ENCODE measurements at regions not wholly inside any gene's neighbourhood (a gene's known extent, or its start where the extent isn't known, plus 50 kb on each side); places are given as distances from the start of the nearest gene placed in this dataset.

DNA sequence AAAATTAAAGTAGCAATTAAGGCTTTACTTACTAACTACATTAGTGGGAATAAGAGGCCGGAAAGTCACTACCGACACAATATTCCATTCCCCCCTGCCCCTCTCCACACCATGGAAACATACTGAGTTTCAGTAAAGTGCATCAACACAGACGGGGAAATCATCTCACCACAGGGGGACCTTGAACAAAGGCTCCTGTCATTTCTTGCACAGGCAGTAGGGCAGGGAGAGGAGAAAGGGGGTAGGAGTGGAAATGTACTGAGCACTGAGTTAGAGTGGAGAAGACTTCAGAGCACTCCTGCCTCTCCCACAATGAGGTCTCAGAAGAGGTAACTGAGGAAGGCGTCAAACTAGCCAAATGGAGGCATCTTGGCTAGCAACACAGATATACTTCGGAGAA is 1426.9 kb upstream of the EYS start:
- no peak overlapping the region for H3K4me3 ChIP-seq (ENCODE audit: low read depth, low read length)
- no peak overlapping the region for H3K27ac ChIP-seq (ENCODE audit: extremely low read depth, low read depth, low read length)
- no peaks in the 10 kb centered on the region for H3K9me3 ChIP-seq (ENCODE audit: control insufficient read depth, insufficient read depth, low read depth, low read length)
- POLR2A ChIA-PET: no interaction called here
- CTCF ChIA-PET: no interaction called here
- no peaks in the 10 kb centered on the region for H3K4me1 ChIP-seq (ENCODE audit: control insufficient read depth, insufficient read depth, low read length)
- TF ChIP-seq GLI4 (tag by site-specific recombination; IDR thresholded peaks at IDR 0.05) (no peak), ZNF138 (tag by site-specific recombination; IDR thresholded peaks at IDR 0.05; ENCODE audit: borderline replicate concordance) (no peak), ZNF16 (tag by site-specific recombination; IDR thresholded peaks at IDR 0.05; ENCODE audit: low read depth) (no peak), ZNF473 (tag by site-specific recombination; IDR thresholded peaks at IDR 0.05) (no peak), MZF1 (tag by site-specific recombination; IDR thresholded peaks at IDR 0.05; ENCODE audit: borderline replicate concordance) (no peak), ZNF211 (tag by site-specific recombination; IDR thresholded peaks at IDR 0.05; ENCODE audit: low read depth) (no peak), ZNF624 (tag by site-specific recombination; IDR thresholded peaks at IDR 0.05) (no peak), ZNF843 (tag by site-specific recombination; IDR thresholded peaks at IDR 0.05) (no peak), ZNF311 (tag by site-specific recombination; IDR thresholded peaks at IDR 0.05; ENCODE audit: borderline replicate concordance) (no peak), ZNF837 (tag by site-specific recombination; IDR thresholded peaks at IDR 0.05) (no peak), ZNF585B (tag by site-specific recombination; IDR thresholded peaks at IDR 0.05) (no peak), ZNF19 (tag by site-specific recombination; IDR thresholded peaks at IDR 0.05; ENCODE audit: low read depth) (no peak), ZNF239 (tag by site-specific recombination; IDR thresholded peaks at IDR 0.05) (no peak), ZNF558 (tag by site-specific recombination; IDR thresholded peaks at IDR 0.05) (no peak)
- TF ChIP-seq, protein P1, sequence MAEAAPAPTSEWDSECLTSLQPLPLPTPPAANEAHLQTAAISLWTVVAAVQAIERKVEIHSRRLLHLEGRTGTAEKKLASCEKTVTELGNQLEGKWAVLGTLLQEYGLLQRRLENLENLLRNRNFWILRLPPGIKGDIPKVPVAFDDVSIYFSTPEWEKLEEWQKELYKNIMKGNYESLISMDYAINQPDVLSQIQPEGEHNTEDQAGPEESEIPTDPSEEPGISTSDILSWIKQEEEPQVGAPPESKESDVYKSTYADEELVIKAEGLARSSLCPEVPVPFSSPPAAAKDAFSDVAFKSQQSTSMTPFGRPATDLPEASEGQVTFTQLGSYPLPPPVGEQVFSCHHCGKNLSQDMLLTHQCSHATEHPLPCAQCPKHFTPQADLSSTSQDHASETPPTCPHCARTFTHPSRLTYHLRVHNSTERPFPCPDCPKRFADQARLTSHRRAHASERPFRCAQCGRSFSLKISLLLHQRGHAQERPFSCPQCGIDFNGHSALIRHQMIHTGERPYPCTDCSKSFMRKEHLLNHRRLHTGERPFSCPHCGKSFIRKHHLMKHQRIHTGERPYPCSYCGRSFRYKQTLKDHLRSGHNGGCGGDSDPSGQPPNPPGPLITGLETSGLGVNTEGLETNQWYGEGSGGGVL (tag by site-specific recombination; IDR thresholded peaks at IDR 0.05): no peak
- TF ChIP-seq, protein P2, sequence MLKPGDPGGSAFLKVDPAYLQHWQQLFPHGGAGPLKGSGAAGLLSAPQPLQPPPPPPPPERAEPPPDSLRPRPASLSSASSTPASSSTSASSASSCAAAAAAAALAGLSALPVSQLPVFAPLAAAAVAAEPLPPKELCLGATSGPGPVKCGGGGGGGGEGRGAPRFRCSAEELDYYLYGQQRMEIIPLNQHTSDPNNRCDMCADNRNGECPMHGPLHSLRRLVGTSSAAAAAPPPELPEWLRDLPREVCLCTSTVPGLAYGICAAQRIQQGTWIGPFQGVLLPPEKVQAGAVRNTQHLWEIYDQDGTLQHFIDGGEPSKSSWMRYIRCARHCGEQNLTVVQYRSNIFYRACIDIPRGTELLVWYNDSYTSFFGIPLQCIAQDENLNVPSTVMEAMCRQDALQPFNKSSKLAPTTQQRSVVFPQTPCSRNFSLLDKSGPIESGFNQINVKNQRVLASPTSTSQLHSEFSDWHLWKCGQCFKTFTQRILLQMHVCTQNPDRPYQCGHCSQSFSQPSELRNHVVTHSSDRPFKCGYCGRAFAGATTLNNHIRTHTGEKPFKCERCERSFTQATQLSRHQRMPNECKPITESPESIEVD (tag by site-specific recombination; IDR thresholded peaks at IDR 0.05): no peak
- TF ChIP-seq, protein P3, sequence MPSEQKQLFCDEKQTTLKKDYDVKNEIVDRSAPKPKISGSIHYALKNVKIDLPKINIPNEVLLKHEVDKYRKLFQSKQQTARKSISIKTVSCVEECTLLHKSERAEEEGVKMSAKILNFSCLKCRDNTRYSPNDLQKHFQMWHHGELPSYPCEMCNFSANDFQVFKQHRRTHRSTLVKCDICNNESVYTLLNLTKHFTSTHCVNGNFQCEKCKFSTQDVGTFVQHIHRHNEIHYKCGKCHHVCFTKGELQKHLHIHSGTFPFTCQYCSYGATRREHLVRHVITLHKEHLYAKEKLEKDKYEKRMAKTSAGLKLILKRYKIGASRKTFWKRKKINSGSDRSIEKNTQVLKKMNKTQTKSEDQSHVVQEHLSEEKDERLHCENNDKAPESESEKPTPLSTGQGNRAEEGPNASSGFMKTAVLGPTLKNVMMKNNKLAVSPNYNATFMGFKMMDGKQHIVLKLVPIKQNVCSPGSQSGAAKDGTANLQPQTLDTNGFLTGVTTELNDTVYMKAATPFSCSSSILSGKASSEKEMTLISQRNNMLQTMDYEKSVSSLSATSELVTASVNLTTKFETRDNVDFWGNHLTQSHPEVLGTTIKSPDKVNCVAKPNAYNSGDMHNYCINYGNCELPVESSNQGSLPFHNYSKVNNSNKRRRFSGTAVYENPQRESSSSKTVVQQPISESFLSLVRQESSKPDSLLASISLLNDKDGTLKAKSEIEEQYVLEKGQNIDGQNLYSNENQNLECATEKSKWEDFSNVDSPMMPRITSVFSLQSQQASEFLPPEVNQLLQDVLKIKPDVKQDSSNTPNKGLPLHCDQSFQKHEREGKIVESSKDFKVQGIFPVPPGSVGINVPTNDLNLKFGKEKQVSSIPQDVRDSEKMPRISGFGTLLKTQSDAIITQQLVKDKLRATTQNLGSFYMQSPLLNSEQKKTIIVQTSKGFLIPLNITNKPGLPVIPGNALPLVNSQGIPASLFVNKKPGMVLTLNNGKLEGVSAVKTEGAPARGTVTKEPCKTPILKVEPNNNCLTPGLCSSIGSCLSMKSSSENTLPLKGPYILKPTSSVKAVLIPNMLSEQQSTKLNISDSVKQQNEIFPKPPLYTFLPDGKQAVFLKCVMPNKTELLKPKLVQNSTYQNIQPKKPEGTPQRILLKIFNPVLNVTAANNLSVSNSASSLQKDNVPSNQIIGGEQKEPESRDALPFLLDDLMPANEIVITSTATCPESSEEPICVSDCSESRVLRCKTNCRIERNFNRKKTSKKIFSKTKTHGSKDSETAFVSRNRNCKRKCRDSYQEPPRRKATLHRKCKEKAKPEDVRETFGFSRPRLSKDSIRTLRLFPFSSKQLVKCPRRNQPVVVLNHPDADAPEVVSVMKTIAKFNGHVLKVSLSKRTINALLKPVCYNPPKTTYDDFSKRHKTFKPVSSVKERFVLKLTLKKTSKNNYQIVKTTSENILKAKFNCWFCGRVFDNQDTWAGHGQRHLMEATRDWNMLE (tag by site-specific recombination; conservative IDR thresholded peaks at IDR 0.05; ENCODE audit: low read depth): no peak
- TF ChIP-seq, protein P4, sequence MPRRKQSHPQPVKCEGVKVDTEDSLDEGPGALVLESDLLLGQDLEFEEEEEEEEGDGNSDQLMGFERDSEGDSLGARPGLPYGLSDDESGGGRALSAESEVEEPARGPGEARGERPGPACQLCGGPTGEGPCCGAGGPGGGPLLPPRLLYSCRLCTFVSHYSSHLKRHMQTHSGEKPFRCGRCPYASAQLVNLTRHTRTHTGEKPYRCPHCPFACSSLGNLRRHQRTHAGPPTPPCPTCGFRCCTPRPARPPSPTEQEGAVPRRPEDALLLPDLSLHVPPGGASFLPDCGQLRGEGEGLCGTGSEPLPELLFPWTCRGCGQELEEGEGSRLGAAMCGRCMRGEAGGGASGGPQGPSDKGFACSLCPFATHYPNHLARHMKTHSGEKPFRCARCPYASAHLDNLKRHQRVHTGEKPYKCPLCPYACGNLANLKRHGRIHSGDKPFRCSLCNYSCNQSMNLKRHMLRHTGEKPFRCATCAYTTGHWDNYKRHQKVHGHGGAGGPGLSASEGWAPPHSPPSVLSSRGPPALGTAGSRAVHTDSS (tag by site-specific recombination; IDR thresholded peaks at IDR 0.05): no peak
- TF ChIP-seq, protein P5, sequence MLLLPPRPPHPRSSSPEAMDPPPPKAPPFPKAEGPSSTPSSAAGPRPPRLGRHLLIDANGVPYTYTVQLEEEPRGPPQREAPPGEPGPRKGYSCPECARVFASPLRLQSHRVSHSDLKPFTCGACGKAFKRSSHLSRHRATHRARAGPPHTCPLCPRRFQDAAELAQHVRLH (tag by site-specific recombination; IDR thresholded peaks at IDR 0.05): no peak
- H3K36me3 ChIP-seq (ENCODE audit: control insufficient read depth in 2 of 2, insufficient read depth in 1 of 2, low read length in 2 of 2): no peaks in the 10 kb centered on the region

Measured in HEK293 (cell line).